Keratinocyte (primary cell): ENCODE measurements at regions not wholly inside any gene's neighbourhood (a gene's known extent, or its start where the extent isn't known, plus 50 kb on each side); places are given as distances from the start of the nearest gene placed in this dataset.

Source experiments
- DNase-seq: peaks from one replicate; pipeline ENCODE4 v3.0.0-alpha.2; 2011; ENCODE audit warnings: low read depth, missing footprints, low spot score
- FAIRE-seq: peaks from 2 replicates; lab custom pipeline; 2011; peaks lifted over from hg19 to GRCh38; lab: Jason Lieb, UNC
- H2AFZ ChIP-seq: 2 replicates; pipeline ENCODE4 v1.6.0; 2012; ENCODE audit warnings: low read length, control low read depth, inconsistent platforms; ENCODE audit not compliant: control insufficient read depth
- H3K27ac ChIP-seq: 2 replicates; pipeline ENCODE4 v1.5.1; 2011; ENCODE audit warnings: low read length; ENCODE audit not compliant: control insufficient read depth, insufficient read depth
- H3K27me3 ChIP-seq: 3 replicates; pipeline ENCODE4 v1.6.0; 2011; ENCODE audit warnings: low read length; ENCODE audit not compliant: control insufficient read depth, insufficient read depth; ENCODE audit errors: extremely low read depth
- H3K36me3 ChIP-seq, 2 experiments: 2 replicates in 1 of 2; 3 replicates in 1 of 2; pipeline ENCODE4 v1.5.1; 2011; ENCODE audit warnings: low read length in 2 of 2, mild to moderate bottlenecking in 1 of 2; ENCODE audit not compliant: control insufficient read depth in 2 of 2, insufficient read depth in 2 of 2; ENCODE audit errors: extremely low read depth in 1 of 2
- H3K4me1 ChIP-seq: 3 replicates; pipeline ENCODE4 v1.5.1; 2011; ENCODE audit warnings: low read length; ENCODE audit not compliant: control insufficient read depth, insufficient read depth; ENCODE audit errors: extremely low read depth
- H3K4me2 ChIP-seq: 3 replicates; pipeline ENCODE4 v1.6.0; 2011; ENCODE audit warnings: low read depth, low read length; ENCODE audit not compliant: control insufficient read depth, insufficient read depth; ENCODE audit errors: extremely low read depth
- H3K4me3 ChIP-seq, 3 experiments: fragments of 200-600 bp in 1 of 3; sonication (generic) in 1 of 3; 2 replicates in 2 of 3; 3 replicates in 1 of 3; pipeline ENCODE4 v1.5.1; 2011 to 2016; ENCODE audit warnings: low read length in 3 of 3, mild to moderate bottlenecking in 3 of 3, control low read depth in 2 of 3, inconsistent platforms in 1 of 3, low read depth in 1 of 3, mixed read lengths in 1 of 3, mixed run types in 1 of 3, moderate library complexity in 1 of 3; ENCODE audit not compliant: control insufficient read depth in 2 of 3, insufficient read depth in 2 of 3; ENCODE audit errors: extremely low read depth in 1 of 3
- H3K79me2 ChIP-seq: 2 replicates; pipeline ENCODE4 v1.6.0; 2012; ENCODE audit warnings: low read length; ENCODE audit not compliant: control insufficient read depth, insufficient read depth
- H3K9ac ChIP-seq: 3 replicates; pipeline ENCODE4 v1.6.0; 2011; ENCODE audit warnings: low read length; ENCODE audit not compliant: control insufficient read depth, insufficient read depth; ENCODE audit errors: extremely low read depth
- H3K9me1 ChIP-seq: 3 replicates; pipeline ENCODE4 v1.6.0; 2011; ENCODE audit warnings: low read length; ENCODE audit not compliant: control insufficient read depth, insufficient read depth; ENCODE audit errors: extremely low read depth
- H3K9me3 ChIP-seq: 2 replicates; pipeline ENCODE4 v1.5.1; 2012; ENCODE audit warnings: low read depth, low read length; ENCODE audit not compliant: control insufficient read depth
- H4K20me1 ChIP-seq: 3 replicates; pipeline ENCODE4 v1.6.0; 2011; ENCODE audit warnings: low read length; ENCODE audit not compliant: control insufficient read depth, insufficient read depth; ENCODE audit errors: extremely low read depth
- CTCF ChIP-seq, 3 experiments: IDR thresholded peaks in 1 of 3; conservative IDR thresholded peaks in 1 of 3; optimal IDR thresholded peaks in 1 of 3; 2 replicates in 2 of 3; 3 replicates in 1 of 3; pipeline versions ENCODE3 to v1.5.1; 2011; ENCODE audit warnings: low read length in 3 of 3, mild to moderate bottlenecking in 3 of 3, moderate library complexity in 2 of 3, control low read depth in 1 of 3, inconsistent platforms in 1 of 3; ENCODE audit not compliant: insufficient read depth in 2 of 3; ENCODE audit errors: extremely low read depth in 1 of 3
- EZH2 ChIP-seq: IDR thresholded peaks from one replicate; pipeline ENCODE4 v1.6.1; 2012; ENCODE audit warnings: inconsistent platforms, mild to moderate bottlenecking, low read length, moderate library complexity
- dilution Hi-C: fragments of 300-500 bp; cut with MboI; formaldehyde crosslinking; loops from one replicate; pipeline ENCODE4 v1.7.0; 2020; ENCODE audit warnings: low sequenced_read_pairs; ENCODE audit not compliant: extremely low pct_ligation_motif_present

GRCh38 chr20:43825581-43825980 is 89.1 kb upstream of the TOX2 start:
- H3K4me3 ChIP-seq, result no peak overlapping the region
- H3K9me1 ChIP-seq, result no peaks in the 10 kb centered on the region
- no peak overlapping the region for H3K4me2 ChIP-seq
- no peaks in the 10 kb centered on the region for H4K20me1 ChIP-seq
- no peaks in the 10 kb centered on the region for H3K79me2 ChIP-seq
- H3K9ac ChIP-seq, result no peak overlapping the region
- no peak overlapping the region for H2AFZ ChIP-seq
- H3K9me3 ChIP-seq, result no peaks in the 10 kb centered on the region
- TF ChIP-seq CTCF (optimal IDR thresholded peaks at IDR 0.05 in 1 of 3, IDR thresholded peaks at IDR 0.05 in 1 of 3, conservative IDR thresholded peaks at IDR 0.05 in 1 of 3; ENCODE audit: extremely low read depth in 1 of 3, insufficient read depth in 2 of 3, low read length in 3 of 3), result no peak
- TF ChIP-seq EZH2, result no peak
- no peaks in the 10 kb centered on the region for H3K27me3 ChIP-seq
- FAIRE-seq (no peak), DNase-seq (no peak)
- H3K36me3 ChIP-seq, result no peaks in the 10 kb centered on the region
- no peak overlapping the region for H3K27ac ChIP-seq
- peaks cover 12% of the 10 kb centered on the region for H3K4me1 ChIP-seq
- dilution Hi-C loops, result no loop called here

- Histone ChIP-seq H3K36me3 (no peaks in the 10 kb centered on the region), H3K4me1 (peaks cover 14% of the 10 kb centered on the region), H4K20me1 (no peaks in the 10 kb centered on the region), H3K79me2 (no peaks in the 10 kb centered on the region), H3K9me3 (no peaks in the 10 kb centered on the region), H3K4me3 (no peak overlapping the region), H2AFZ (no peak overlapping the region), H3K27ac (no peak overlapping the region), H3K9ac (no peak overlapping the region), H3K27me3 (no peaks in the 10 kb centered on the region), H3K9me1 (no peaks in the 10 kb centered on the region), H3K4me2 (no peak overlapping the region)
- dilution Hi-C loops, result no loop called here
- DNase-seq (no peak), FAIRE-seq (peak; percentile 17)
- TF ChIP-seq CTCF (optimal IDR thresholded peaks at IDR 0.05 in 1 of 3, IDR thresholded peaks at IDR 0.05 in 1 of 3, conservative IDR thresholded peaks at IDR 0.05 in 1 of 3; ENCODE audit: extremely low read depth in 1 of 3, insufficient read depth in 2 of 3, low read length in 3 of 3) (no peak), EZH2 (no peak)
These were observed 89.6 kb upstream of the TOX2 start for GRCh38 chr20:43825051-43825402.
